Fibroblast of lung (primary cell): ENCODE measurements at regions not wholly inside any gene's neighbourhood (a gene's known extent, or its start where the extent isn't known, plus 50 kb on each side); places are given as distances from the start of the nearest gene placed in this dataset.

Experiments
- DNase-seq, 2 donors: peaks; one replicate each; pipeline versions ENCODE4 v3.0.0 to v3.0.0-alpha.2; 2010; ENCODE audit warnings: low read depth in 2 of 2
- H2AFZ ChIP-seq: 2 replicates; pipeline ENCODE4 v1.5.1; 2012; ENCODE audit warnings: low read length, control low read depth, inconsistent platforms
- H3K27ac ChIP-seq: 2 replicates; pipeline ENCODE4 v1.5.1; 2011; ENCODE audit warnings: low read length, control low read depth; ENCODE audit not compliant: insufficient read depth
- H3K27me3 ChIP-seq: 2 replicates; pipeline ENCODE4 v1.5.1; 2011; ENCODE audit warnings: mild to moderate bottlenecking, low read length; ENCODE audit not compliant: control insufficient read depth, insufficient read depth
- H3K36me3 ChIP-seq: 2 replicates; pipeline ENCODE4 v1.5.1; 2011; ENCODE audit warnings: low read length; ENCODE audit not compliant: control insufficient read depth, insufficient read depth
- H3K4me1 ChIP-seq: 2 replicates; pipeline ENCODE4 v1.5.1; 2011; ENCODE audit warnings: low read length; ENCODE audit not compliant: control insufficient read depth, insufficient read depth; ENCODE audit errors: extremely low read depth
- H3K4me2 ChIP-seq: 2 replicates; pipeline ENCODE4 v1.5.1; 2011; ENCODE audit warnings: low read length, control low read depth; ENCODE audit not compliant: insufficient read depth; ENCODE audit errors: extremely low read depth
- H3K4me3 ChIP-seq, 4 experiments: fragments of 200-600 bp in 1 of 4; sonication (generic) in 1 of 4; replicated peaks in 1 of 4; 2 replicates each; pipeline ENCODE4 v1.5.1; 2011 to 2016; ENCODE audit warnings: low read length in 4 of 4, low read depth in 3 of 4, mild to moderate bottlenecking in 3 of 4, control low read depth in 2 of 4, inconsistent platforms in 1 of 4, mixed read lengths in 1 of 4; ENCODE audit not compliant: insufficient read depth in 1 of 4; ENCODE audit errors: control extremely low read depth in 1 of 4
- H3K79me2 ChIP-seq: 2 replicates; pipeline ENCODE4 v1.5.1; 2012; ENCODE audit warnings: mild to moderate bottlenecking, low read length, inconsistent platforms; ENCODE audit not compliant: control insufficient read depth, insufficient read depth
- H3K9ac ChIP-seq: 2 replicates; pipeline ENCODE4 v1.5.1; 2011; ENCODE audit warnings: mild to moderate bottlenecking, low read length, control low read depth; ENCODE audit not compliant: insufficient read depth
- H3K9me3 ChIP-seq: 2 replicates; pipeline ENCODE4 v1.5.1; 2012; ENCODE audit warnings: low read depth, low read length; ENCODE audit not compliant: control insufficient read depth, insufficient read depth
- H4K20me1 ChIP-seq: 2 replicates; pipeline ENCODE4 v1.5.1; 2011; ENCODE audit warnings: low read length; ENCODE audit not compliant: control insufficient read depth, insufficient read depth; ENCODE audit errors: extremely low read depth
- CTCF ChIP-seq, 2 donors: IDR thresholded peaks in 1 of 2; conservative IDR thresholded peaks in 1 of 2; 1 replicate in 1 of 2; 2 replicates in 1 of 2; pipeline ENCODE4 v1.5.1; 2011 to 2012; ENCODE audit warnings: low read length in 2 of 2, control low read depth in 1 of 2, inconsistent platforms in 1 of 2, low read depth in 1 of 2, mild to moderate bottlenecking in 1 of 2
- EZH2 ChIP-seq: IDR thresholded peaks from 2 replicates; pipeline ENCODE4 v1.5.1; 2012; ENCODE audit warnings: low read length, control low read depth, mild to moderate bottlenecking; ENCODE audit errors: missing control alignments

- no peak overlapping the region for H2AFZ ChIP-seq
- no peak overlapping the region for H3K4me2 ChIP-seq
Observed at GRCh38 chr13:89267734-89268133, 1596.6 kb downstream of the SLITRK5 start.

GRCh38 chr13:89269737-89270136, 1598.6 kb downstream of the SLITRK5 start:
- Histone ChIP-seq H3K36me3 (no peaks in the 10 kb centered on the region), H2AFZ (no peak overlapping the region), H3K4me3 (no peak overlapping the region), H3K4me1 (no peaks in the 10 kb centered on the region), H3K27me3 (no peaks in the 10 kb centered on the region), H3K9ac (no peak overlapping the region), H3K27ac (no peak overlapping the region), H3K9me3 (no peaks in the 10 kb centered on the region), H4K20me1 (no peaks in the 10 kb centered on the region), H3K79me2 (no peaks in the 10 kb centered on the region), H3K4me2 (no peak overlapping the region)
- TF ChIP-seq CTCF (conservative IDR thresholded peaks at IDR 0.05 in 1 of 2, IDR thresholded peaks at IDR 0.05 in 1 of 2; ENCODE audit: low read depth in 1 of 2, low read length in 2 of 2) (no peak), EZH2 (no peak)
- DNase-seq, result no peak

More at GRCh38 chr13:89267734-89268133, 1596.6 kb downstream of the SLITRK5 start:
- Histone ChIP-seq H3K79me2 (no peaks in the 10 kb centered on the region), H3K9me3 (no peaks in the 10 kb centered on the region), H3K36me3 (no peaks in the 10 kb centered on the region), H3K4me3 (no peak overlapping the region), H3K27me3 (no peaks in the 10 kb centered on the region), H3K27ac (no peak overlapping the region), H3K9ac (no peak overlapping the region), H3K4me1 (no peaks in the 10 kb centered on the region), H4K20me1 (no peaks in the 10 kb centered on the region)
- TF ChIP-seq EZH2, result no peak
- TF ChIP-seq CTCF (conservative IDR thresholded peaks at IDR 0.05 in 1 of 2, IDR thresholded peaks at IDR 0.05 in 1 of 2; ENCODE audit: low read depth in 1 of 2, low read length in 2 of 2), result no peak
- peak; percentile 5 to 46 for DNase-seq

- no peak overlapping the region for H2AFZ ChIP-seq
- no peaks in the 10 kb centered on the region for H3K4me1 ChIP-seq
- H3K36me3 ChIP-seq, result no peaks in the 10 kb centered on the region
- no peaks in the 10 kb centered on the region for H3K79me2 ChIP-seq
- no peaks in the 10 kb centered on the region for H3K27me3 ChIP-seq
- DNase-seq, result no peak
- no peak overlapping the region for H3K4me3 ChIP-seq
- TF ChIP-seq EZH2, result no peak
- TF ChIP-seq CTCF (conservative IDR thresholded peaks at IDR 0.05 in 1 of 2, IDR thresholded peaks at IDR 0.05 in 1 of 2; ENCODE audit: low read depth in 1 of 2, low read length in 2 of 2), result no peak
- H3K27ac ChIP-seq, result no peak overlapping the region
- no peaks in the 10 kb centered on the region for H4K20me1 ChIP-seq
- H3K9me3 ChIP-seq, result no peaks in the 10 kb centered on the region
- H3K9ac ChIP-seq, result no peak overlapping the region
- H3K4me2 ChIP-seq, result no peak overlapping the region
Observed at GRCh38 chr13:89270736-89271135, 1599.6 kb downstream of the SLITRK5 start.
